GM12878 (cell line): ENCODE measurements at regions not wholly inside any gene's neighbourhood (a gene's known extent, or its start where the extent isn't known, plus 50 kb on each side); places are given as distances from the start of the nearest gene placed in this dataset.
A peak's percentile ranks its signal among the peaks of the same experiment; 100 is the strongest.

ENCODE experiments used
- ATAC-seq: fragments of 200-7000 bp; cut with Tn5 transposase; 3 replicates; pipeline ENCODE4 v1.9.1; 2020; ENCODE audit warnings: mild to moderate bottlenecking, moderate library complexity
- BruUV-seq: library from RNA; stranded (reverse); fragments of 400-500 nt; replicated peaks from 2 replicates; lab custom pipeline; 2021; lab: Mats Ljungman, UMichigan
- CTCF ChIA-PET: fragments of 300-600 bp; sonication (Branson Sonifier 250); formaldehyde crosslinking; extraction: SDS; loops from one replicate; lab custom pipeline; 2021; ENCODE audit warnings: inconsistent platforms; lab: Yijun Ruan, JAX
- POLR2A ChIA-PET: fragments of 350-600 bp; formaldehyde crosslinking; extraction: SDS; loops from one replicate; lab custom pipeline; 2021; ENCODE audit warnings: inconsistent platforms; lab: Charles Lee
- RAD21 ChIA-PET: fragments of 300-600 bp; sonication (Branson Sonifier 250); formaldehyde crosslinking; loops from one replicate; lab custom pipeline; 2023; ENCODE audit warnings: antibody characterized with exemption; ENCODE audit not compliant: unreplicated experiment; lab: Charles Lee
- SMC1A ChIA-PET: fragments of 300-600 bp; sonication (Branson Sonifier 250); formaldehyde crosslinking; loops from one replicate; lab custom pipeline; 2023; ENCODE audit not compliant: unreplicated experiment, uncharacterized antibody; lab: Charles Lee
- DNase-seq: peaks from one replicate; pipeline ENCODE4 v3.0.0-alpha.2; 2011; ENCODE audit warnings: low read depth, low spot score
- FAIRE-seq: peaks from 3 replicates; lab custom pipeline; 2011; peaks lifted over from hg19 to GRCh38; lab: Jason Lieb, UNC
- H2AFZ ChIP-seq: 2 replicates; pipeline ENCODE4 v1.6.0; 2011; ENCODE audit warnings: low read depth, low read length, control low read depth; ENCODE audit not compliant: control insufficient read depth
- H3K27ac ChIP-seq: 2 replicates; pipeline ENCODE4 v1.5.1; 2011; ENCODE audit warnings: control low read depth; ENCODE audit not compliant: control insufficient read depth, insufficient read depth
- H3K27me3 ChIP-seq, 2 experiments: replicated peaks in 1 of 2; 2 replicates each; pipeline versions ENCODE4 v1.6.0 to v1.6.1; 2011; ENCODE audit warnings: low read length in 1 of 2; ENCODE audit not compliant: control insufficient read depth in 2 of 2, insufficient read depth in 2 of 2
- H3K36me3 ChIP-seq, 2 experiments: 2 replicates each; pipeline ENCODE4 v1.5.1; 2011; ENCODE audit warnings: low read length in 1 of 2; ENCODE audit not compliant: control insufficient read depth in 2 of 2, insufficient read depth in 2 of 2
- H3K4me1 ChIP-seq: 2 replicates; pipeline ENCODE4 v1.6.1; 2011; ENCODE audit warnings: mild to moderate bottlenecking, low read length, moderate library complexity, mixed read lengths; ENCODE audit not compliant: control insufficient read depth, insufficient read depth
- H3K4me2 ChIP-seq: 2 replicates; pipeline ENCODE4 v1.6.0; 2011; ENCODE audit warnings: control low read depth; ENCODE audit not compliant: control insufficient read depth, insufficient read depth
- H3K4me3 ChIP-seq: fragments of 200-600 bp; sonication (generic); 2 replicates; pipeline ENCODE4 v1.5.1; 2016
- H3K79me2 ChIP-seq: 2 replicates; pipeline ENCODE4 v1.6.0; 2011; ENCODE audit warnings: low read length; ENCODE audit not compliant: control insufficient read depth, insufficient read depth
- H3K9ac ChIP-seq: 2 replicates; pipeline ENCODE4 v1.8.0; 2011; ENCODE audit warnings: low read length, control low read depth, mixed read lengths; ENCODE audit not compliant: control insufficient read depth, insufficient read depth
- H3K9me3 ChIP-seq: replicated peaks from 3 replicates; pipeline ENCODE4 v1.5.1; 2011; ENCODE audit warnings: mild to moderate bottlenecking, low read length; ENCODE audit not compliant: control insufficient read depth, insufficient read depth
- H4K20me1 ChIP-seq: 2 replicates; pipeline ENCODE4 v1.6.0; 2011; ENCODE audit not compliant: control insufficient read depth, insufficient read depth
- ATF7 ChIP-seq: fragments of 450-650 bp; IDR thresholded peaks from 2 replicates; pipeline ENCODE4 v1.6.1; 2016; ENCODE audit warnings: low read depth, mild to moderate bottlenecking
- BRCA1 ChIP-seq: IDR thresholded peaks from 2 replicates; pipeline ENCODE4 v1.6.1; 2011; ENCODE audit warnings: low read depth, low read length, improper control_type of control experiment
- ESRRA ChIP-seq: IDR thresholded peaks from 2 replicates; pipeline ENCODE4 v1.6.1; 2012; ENCODE audit warnings: mild to moderate bottlenecking, low read length, improper control_type of control experiment
- GABPA ChIP-seq: IDR thresholded peaks from 2 replicates; pipeline ENCODE4 v1.6.1; 2014; ENCODE audit warnings: antibody characterized with exemption, low read depth, mild to moderate bottlenecking, inconsistent platforms
- IKZF1 ChIP-seq: fragments of 450-650 bp; conservative IDR thresholded peaks from 2 replicates; pipeline ENCODE4 v1.6.1; 2017; ENCODE audit warnings: antibody characterized with exemption, mild to moderate bottlenecking
- IKZF2 ChIP-seq, 2 experiments: fragments of 450-650 bp; IDR thresholded peaks; 2 replicates each; pipeline ENCODE4 v1.6.1; 2017; ENCODE audit warnings: mild to moderate bottlenecking in 2 of 2, moderate library complexity in 2 of 2
- LARP7 ChIP-seq: fragments of 450-650 bp; IDR thresholded peaks from 2 replicates; pipeline ENCODE4 v1.6.1; 2017; ENCODE audit warnings: mild to moderate bottlenecking
- MEF2A ChIP-seq: IDR thresholded peaks from 2 replicates; pipeline ENCODE4 v1.6.1; 2011; ENCODE audit warnings: low read depth, mild to moderate bottlenecking, low read length, moderate library complexity; ENCODE audit not compliant: insufficient read depth
- MEF2B ChIP-seq: fragments of 450-650 bp; IDR thresholded peaks from 2 replicates; pipeline ENCODE4 v1.6.1; 2018; ENCODE audit warnings: mild to moderate bottlenecking, moderate library complexity; ENCODE audit not compliant: partially characterized antibody, poor library complexity, severe bottlenecking
- PKNOX1 ChIP-seq: fragments of 450-650 bp; IDR thresholded peaks from 2 replicates; pipeline ENCODE4 v1.6.1; 2016; ENCODE audit warnings: mild to moderate bottlenecking
- POLR2AphosphoS5 ChIP-seq: IDR thresholded peaks from 2 replicates; pipeline ENCODE4 v1.6.1; 2011; ENCODE audit warnings: mild to moderate bottlenecking, low read length, inconsistent platforms
- SPI1 ChIP-seq: IDR thresholded peaks from 2 replicates; pipeline ENCODE4 v1.6.1; 2011; ENCODE audit warnings: low read depth, mild to moderate bottlenecking, low read length, moderate library complexity, borderline replicate concordance; ENCODE audit not compliant: insufficient read depth
- SREBF1 ChIP-seq: IDR thresholded peaks from 2 replicates; pipeline ENCODE4 v1.6.1; 2012; ENCODE audit warnings: mild to moderate bottlenecking, low read length
- SREBF2 ChIP-seq: IDR thresholded peaks from 2 replicates; pipeline ENCODE4 v1.6.1; 2012; ENCODE audit warnings: mild to moderate bottlenecking, low read length
- SUPT20H ChIP-seq: IDR thresholded peaks from 2 replicates; pipeline ENCODE4 v1.6.1; 2011; ENCODE audit warnings: low read depth, mild to moderate bottlenecking, low read length, moderate library complexity, borderline replicate concordance; ENCODE audit not compliant: control insufficient read depth
- ZBTB4 ChIP-seq: fragments of 450-650 bp; formaldehyde crosslinking; IDR thresholded peaks from 2 replicates; pipeline ENCODE4 v1.4.0; 2022; ENCODE audit warnings: mild to moderate bottlenecking, moderate library complexity
- in situ Hi-C: fragments of 300-500 bp; cut with MboI; formaldehyde crosslinking; loops from 9 replicates; pipeline ENCODE4 v1.14.3; 2018; ENCODE audit warnings: mixed read lengths
- intact Hi-C: fragments of 100-400 bp; cut with micrococcal nuclease; formaldehyde crosslinking; loops from one replicate; pipeline ENCODE4 v1.14.2; 2022; ENCODE audit not compliant: unreplicated experiment
- TF ChIP-seq, protein P1 (sequence below): fragments of 450-650 bp; IDR thresholded peaks from 2 replicates; pipeline ENCODE4 v1.6.1; 2018; ENCODE audit warnings: borderline replicate concordance, mild to moderate bottlenecking; ENCODE audit not compliant: partially characterized antibody

- TF ChIP-seq, protein P1, sequence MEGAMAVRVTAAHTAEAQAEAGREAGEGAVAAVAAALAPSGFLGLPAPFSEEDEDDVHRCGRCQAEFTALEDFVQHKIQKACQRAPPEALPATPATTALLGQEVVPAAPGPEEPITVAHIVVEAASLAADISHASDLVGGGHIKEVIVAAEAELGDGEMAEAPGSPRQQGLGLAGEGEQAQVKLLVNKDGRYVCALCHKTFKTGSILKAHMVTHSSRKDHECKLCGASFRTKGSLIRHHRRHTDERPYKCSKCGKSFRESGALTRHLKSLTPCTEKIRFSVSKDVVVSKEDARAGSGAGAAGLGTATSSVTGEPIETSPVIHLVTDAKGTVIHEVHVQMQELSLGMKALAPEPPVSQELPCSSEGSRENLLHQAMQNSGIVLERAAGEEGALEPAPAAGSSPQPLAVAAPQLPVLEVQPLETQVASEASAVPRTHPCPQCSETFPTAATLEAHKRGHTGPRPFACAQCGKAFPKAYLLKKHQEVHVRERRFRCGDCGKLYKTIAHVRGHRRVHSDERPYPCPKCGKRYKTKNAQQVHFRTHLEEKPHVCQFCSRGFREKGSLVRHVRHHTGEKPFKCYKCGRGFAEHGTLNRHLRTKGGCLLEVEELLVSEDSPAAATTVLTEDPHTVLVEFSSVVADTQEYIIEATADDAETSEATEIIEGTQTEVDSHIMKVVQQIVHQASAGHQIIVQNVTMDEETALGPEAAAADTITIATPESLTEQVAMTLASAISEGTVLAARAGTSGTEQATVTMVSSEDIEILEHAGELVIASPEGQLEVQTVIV = no peak
- TF ChIP-seq LARP7 (no peak), MEF2A (peak; percentile 29; the same call in 1 of the 2 replicates), IKZF2 (IDR thresholded peaks at IDR 0.05) (0 out of 4 replicates have a peak, but pooled peaks of 1 of the 2 experiments have one; percentile 9), IKZF1 (peak; percentile 31; the same call in 1 of the 2 replicates), ATF7 (no peak), ESRRA (no peak)
These were observed 222.5 kb upstream of the GRIP1 start (continued) for GRCh38 chr12:66901138-66901932.

DNA sequence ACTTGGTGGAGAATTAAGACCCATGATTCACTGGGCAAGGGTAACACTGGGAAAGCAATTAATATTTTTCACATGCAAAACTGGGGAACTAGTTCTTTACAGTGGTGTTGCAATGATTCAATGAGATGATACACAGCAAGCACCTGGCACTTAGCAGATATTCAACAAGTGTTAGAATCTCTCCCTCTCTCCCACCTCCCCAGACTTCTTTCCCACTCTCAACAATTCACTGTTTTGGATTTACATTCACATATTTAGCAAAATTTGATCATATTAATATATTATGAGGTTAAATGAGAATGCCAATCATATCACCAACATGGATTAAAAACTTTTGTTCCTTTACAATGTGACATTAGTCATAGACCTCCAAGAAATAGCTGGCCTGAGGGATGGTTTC lies 223.1 kb upstream of the GRIP1 start:
- intact Hi-C loops = no loop called here
- TF ChIP-seq SREBF1 (no peak), ZBTB4 (CRISPR knock-in tag) (no peak), SPI1 (no peak), POLR2AphosphoS5 (no peak), MEF2B (no peak), PKNOX1 (no peak), SREBF2 (no peak), SUPT20H (no peak), GABPA (no peak), BRCA1 (no peak)

More for the DNA sequence above, 223.1 kb upstream of the GRIP1 start:
- ATAC-seq (no peak), FAIRE-seq (no peak), DNase-seq (no peak)
- Histone ChIP-seq H3K9me3 (no peaks in the 10 kb centered on the region), H3K36me3 (no peaks in the 10 kb centered on the region), H3K4me3 (no peak overlapping the region), H3K4me2 (no peak overlapping the region), H4K20me1 (no peaks in the 10 kb centered on the region), H3K79me2 (no peaks in the 10 kb centered on the region), H3K27ac (no peak overlapping the region), H3K9ac (no peak overlapping the region), H3K27me3 (no peaks in the 10 kb centered on the region), H3K4me1 (peaks cover 14% of the 10 kb centered on the region), H2AFZ (no peak overlapping the region)
- RAD21 ChIA-PET = no interaction called here
- SMC1A ChIA-PET = no interaction called here
- POLR2A ChIA-PET = no interaction called here
- in situ Hi-C loops = no loop called here
- BruUV-seq = no TSS peak
- CTCF ChIA-PET = interaction anchor here (0.6 kb wide), 1 partner anchor 91 kb away, joined by 4 read pairs; no protein-coding TSS in a partner anchor
